ENCODE measurements at regions not wholly inside any gene's neighbourhood (a gene's known extent, or its start where the extent isn't known, plus 50 kb on each side); places are given as distances from the start of the nearest gene placed in this dataset.

GRCh38 chr16:23013484-23013883 is 135.8 kb downstream of the USP31 start:
- intact Hi-C loops (cut with DNase I): no loop called here
- 49 to 76% (median 60%) methylated on average over 1 of the region's 1 CpG for WGBS, 4 donors
- H3K27me3 ChIP-seq: peaks cover 0 to 9% (median 0%) of the 10 kb centered on the region in 9 donors
- no peak overlapping the region for H3K27ac ChIP-seq
- H3K36me3 ChIP-seq: no peaks in the 10 kb centered on the region
- H3K4me1 ChIP-seq: no peaks in the 10 kb centered on the region
- no peak for ATAC-seq
- H3K9me3 ChIP-seq: no peaks in the 10 kb centered on the region
- H3K4me3 ChIP-seq: no peak overlapping the region
- DNase-seq: no peak
- TF ChIP-seq CTCF (IDR thresholded peaks at IDR 0.05) (peak in 2 of 12 donors; percentile 10 to 21), POLR2A (IDR thresholded peaks at IDR 0.05) (no peak)

- Histone ChIP-seq H3K27me3 (peaks cover 0 to 10% (median 0%) of the 10 kb centered on the region in 9 donors), H3K27ac (no peak overlapping the region), H3K4me1 (no peaks in the 10 kb centered on the region), H3K4me3 (no peak overlapping the region), H3K9me3 (no peaks in the 10 kb centered on the region), H3K36me3 (no peaks in the 10 kb centered on the region)
- ATAC-seq (no peak), DNase-seq (no peak)
- 84 to 87% (median 85%) methylated on average over 3 of the region's 3 CpGs for WGBS, 4 donors
- no peak for TF ChIP-seq POLR2A (IDR thresholded peaks at IDR 0.05)
- TF ChIP-seq CTCF (IDR thresholded peaks at IDR 0.05): no peak
- intact Hi-C loops (cut with DNase I): no loop called here
These were observed 140.2 kb downstream of the USP31 start for GRCh38 chr16:23009075-23009474.

- intact Hi-C loops (cut with DNase I): no loop called here
- ATAC-seq: no peak
These were observed 141.2 kb downstream of the USP31 start for GRCh38 chr16:23008041-23008440.

GRCh38 chr16:23006380-23006779 is 142.9 kb downstream of the USP31 start:
- TF ChIP-seq CTCF (IDR thresholded peaks at IDR 0.05): no peak
- TF ChIP-seq POLR2A (IDR thresholded peaks at IDR 0.05): no peak
- H3K4me3 ChIP-seq: no peak overlapping the region
- ATAC-seq (no peak), DNase-seq (no peak)
- H3K36me3 ChIP-seq: no peaks in the 10 kb centered on the region
- WGBS, 4 donors: 43 to 57% (median 52%) methylated on average over 2 of the region's 2 CpGs
- peaks cover 0 to 17% (median 0%) of the 10 kb centered on the region in 9 donors for H3K27me3 ChIP-seq
- H3K27ac ChIP-seq: no peak overlapping the region
- H3K4me1 ChIP-seq: no peaks in the 10 kb centered on the region
- H3K9me3 ChIP-seq: no peaks in the 10 kb centered on the region
- intact Hi-C loops (cut with DNase I): no loop called here

More at GRCh38 chr16:23008041-23008440, 141.2 kb downstream of the USP31 start:
- Histone ChIP-seq H3K4me1 (no peaks in the 10 kb centered on the region), H3K36me3 (no peaks in the 10 kb centered on the region), H3K9me3 (no peaks in the 10 kb centered on the region), H3K27ac (no peak overlapping the region), H3K27me3 (peaks cover 0 to 16% (median 0%) of the 10 kb centered on the region in 9 donors), H3K4me3 (no peak overlapping the region)
- TF ChIP-seq CTCF (IDR thresholded peaks at IDR 0.05) (no peak), POLR2A (IDR thresholded peaks at IDR 0.05) (no peak)
- 76 to 78% (median 77%) methylated on average over 7 of the region's 7 CpGs for WGBS, 4 donors
- no peak for DNase-seq
